ENCODE measurements at regions not wholly inside any gene's neighbourhood (a gene's known extent, or its start where the extent isn't known, plus 50 kb on each side); places are given as distances from the start of the nearest gene placed in this dataset.

- H3K9ac ChIP-seq (ENCODE audit: control insufficient read depth, extremely low read depth, insufficient read depth, low read length) = no peak overlapping the region
- no peaks in the 10 kb centered on the region for H3K36me3 ChIP-seq (ENCODE audit: control insufficient read depth in 2 of 2, extremely low read depth in 1 of 2, insufficient read depth in 2 of 2, low read length in 2 of 2)
- no peak overlapping the region for H3K4me3 ChIP-seq (ENCODE audit: control insufficient read depth in 2 of 3, extremely low read depth in 1 of 3, insufficient read depth in 2 of 3, low read depth in 1 of 3, low read length in 3 of 3)
- H4K20me1 ChIP-seq (ENCODE audit: control insufficient read depth, extremely low read depth, insufficient read depth, low read length) = no peaks in the 10 kb centered on the region
- H3K9me3 ChIP-seq (ENCODE audit: control insufficient read depth, low read depth, low read length) = no peaks in the 10 kb centered on the region
- no peak for FAIRE-seq
- no peak overlapping the region for H2AFZ ChIP-seq (ENCODE audit: control insufficient read depth, low read length)
- H3K27ac ChIP-seq (ENCODE audit: control insufficient read depth, insufficient read depth, low read length) = no peak overlapping the region
- no peak for TF ChIP-seq EZH2 (IDR thresholded peaks at IDR 0.05; ENCODE audit: low read length)
- TF ChIP-seq CTCF (optimal IDR thresholded peaks at IDR 0.05 in 1 of 3, IDR thresholded peaks at IDR 0.05 in 1 of 3, conservative IDR thresholded peaks at IDR 0.05 in 1 of 3; ENCODE audit: extremely low read depth in 1 of 3, insufficient read depth in 2 of 3, low read length in 3 of 3) = no peak
- no peak overlapping the region for H3K4me2 ChIP-seq (ENCODE audit: control insufficient read depth, extremely low read depth, insufficient read depth, low read depth, low read length)
- dilution Hi-C loops (cut with MboI; ENCODE audit: extremely low pct_ligation_motif_present, low sequenced_read_pairs) = no loop called here
- no peaks in the 10 kb centered on the region for H3K79me2 ChIP-seq (ENCODE audit: control insufficient read depth, insufficient read depth, low read length)
- H3K9me1 ChIP-seq (ENCODE audit: control insufficient read depth, extremely low read depth, insufficient read depth, low read length) = no peaks in the 10 kb centered on the region
- no peaks in the 10 kb centered on the region for H3K27me3 ChIP-seq (ENCODE audit: control insufficient read depth, extremely low read depth, insufficient read depth, low read length)
- peaks cover 17% of the 10 kb centered on the region for H3K4me1 ChIP-seq (ENCODE audit: control insufficient read depth, extremely low read depth, insufficient read depth, low read length)
- no peak for DNase-seq (ENCODE audit: low read depth, low spot score)
Observed at GRCh38 chr10:8584666-8585065, 530.2 kb downstream of the GATA3 start.

GRCh38 chr10:8586504-8586903 lies 532.0 kb downstream of the GATA3 start:
- peaks cover 19% of the 10 kb centered on the region for H3K4me1 ChIP-seq (ENCODE audit: control insufficient read depth, extremely low read depth, insufficient read depth, low read length)
- H3K27ac ChIP-seq (ENCODE audit: control insufficient read depth, insufficient read depth, low read length) = no peak overlapping the region
- peak overlapping the region; percentile 57 for H3K4me2 ChIP-seq (ENCODE audit: control insufficient read depth, extremely low read depth, insufficient read depth, low read depth, low read length)
- dilution Hi-C loops (cut with MboI; ENCODE audit: extremely low pct_ligation_motif_present, low sequenced_read_pairs) = no loop called here
- TF ChIP-seq EZH2 (IDR thresholded peaks at IDR 0.05; ENCODE audit: low read length) (no peak), CTCF (optimal IDR thresholded peaks at IDR 0.05 in 1 of 3, IDR thresholded peaks at IDR 0.05 in 1 of 3, conservative IDR thresholded peaks at IDR 0.05 in 1 of 3; ENCODE audit: extremely low read depth in 1 of 3, insufficient read depth in 2 of 3, low read length in 3 of 3) (no peak)
- H3K9me3 ChIP-seq (ENCODE audit: control insufficient read depth, low read depth, low read length) = no peaks in the 10 kb centered on the region
- no peaks in the 10 kb centered on the region for H3K79me2 ChIP-seq (ENCODE audit: control insufficient read depth, insufficient read depth, low read length)
- FAIRE-seq (peak; percentile 85), DNase-seq (ENCODE audit: low read depth, low spot score) (no peak)
- H3K9ac ChIP-seq (ENCODE audit: control insufficient read depth, extremely low read depth, insufficient read depth, low read length) = no peak overlapping the region
- H3K36me3 ChIP-seq (ENCODE audit: control insufficient read depth in 2 of 2, extremely low read depth in 1 of 2, insufficient read depth in 2 of 2, low read length in 2 of 2) = no peaks in the 10 kb centered on the region
- H3K9me1 ChIP-seq (ENCODE audit: control insufficient read depth, extremely low read depth, insufficient read depth, low read length) = no peaks in the 10 kb centered on the region
- H2AFZ ChIP-seq (ENCODE audit: control insufficient read depth, low read length) = peak overlapping the region; percentile 29
- H3K4me3 ChIP-seq (ENCODE audit: control insufficient read depth in 2 of 3, extremely low read depth in 1 of 3, insufficient read depth in 2 of 3, low read depth in 1 of 3, low read length in 3 of 3) = no peak overlapping the region
- no peaks in the 10 kb centered on the region for H4K20me1 ChIP-seq (ENCODE audit: control insufficient read depth, extremely low read depth, insufficient read depth, low read length)
- H3K27me3 ChIP-seq (ENCODE audit: control insufficient read depth, extremely low read depth, insufficient read depth, low read length) = no peaks in the 10 kb centered on the region
